DMS153 treated with DMSO at 0.1 percent for 48 hours (cell line): ENCODE measurements at regions not wholly inside any gene's neighbourhood (a gene's known extent, or its start where the extent isn't known, plus 50 kb on each side); places are given as distances from the start of the nearest gene placed in this dataset.

Experiments
- DNase-seq: peaks from one replicate; lab custom pipeline; 2025; ENCODE audit not compliant: unreplicated experiment; lab: John Stamatoyannopoulos, UW

GRCh38 chr4:144463236-144463635 is 182.7 kb upstream of the HHIP start:
- DNase-seq: no peak

DNA sequence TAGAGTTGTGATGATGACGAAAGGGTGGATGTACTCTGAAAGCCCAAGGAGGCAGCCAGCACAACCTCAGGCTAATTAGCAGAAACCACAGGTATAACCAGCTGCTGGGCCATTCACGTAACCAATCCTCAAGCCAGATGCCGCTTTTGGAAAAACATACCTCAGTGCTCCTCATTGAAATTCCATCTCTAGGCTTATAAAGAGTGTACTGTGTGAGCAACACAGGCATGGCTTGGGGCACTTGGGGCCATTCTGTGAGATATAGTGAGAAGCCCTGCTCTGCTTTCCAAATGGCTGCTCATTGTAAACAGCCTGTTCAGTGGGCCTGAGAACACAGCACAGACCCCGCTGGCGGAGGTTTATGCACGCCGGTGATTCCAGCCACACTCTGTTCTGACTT is 182.1 kb upstream of the HHIP start:
- DNase-seq: no peak

DNA sequence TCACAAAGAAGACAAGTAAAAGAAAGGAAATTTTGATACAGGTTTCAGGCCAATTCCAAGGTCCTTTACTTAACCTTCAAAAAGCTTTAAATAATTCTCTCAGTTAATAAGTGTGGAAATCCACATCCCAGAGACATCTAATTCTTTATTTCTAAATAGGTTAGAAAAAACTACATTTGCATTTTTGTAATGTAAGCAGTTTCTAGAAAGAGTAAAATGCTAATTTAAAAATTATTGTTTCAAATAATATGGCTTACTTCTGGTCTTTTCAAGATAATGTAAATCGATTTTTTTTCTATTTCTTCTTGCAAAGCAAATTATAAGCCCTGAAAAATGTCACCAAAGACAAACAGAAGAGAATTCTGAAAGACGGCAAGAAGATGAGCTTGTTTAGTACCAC is 180.4 kb upstream of the HHIP start:
- no peak for DNase-seq

- no peak for DNase-seq
Measured at GRCh38 chr4:144480068-144480467, 165.9 kb upstream of the HHIP start.

DNA sequence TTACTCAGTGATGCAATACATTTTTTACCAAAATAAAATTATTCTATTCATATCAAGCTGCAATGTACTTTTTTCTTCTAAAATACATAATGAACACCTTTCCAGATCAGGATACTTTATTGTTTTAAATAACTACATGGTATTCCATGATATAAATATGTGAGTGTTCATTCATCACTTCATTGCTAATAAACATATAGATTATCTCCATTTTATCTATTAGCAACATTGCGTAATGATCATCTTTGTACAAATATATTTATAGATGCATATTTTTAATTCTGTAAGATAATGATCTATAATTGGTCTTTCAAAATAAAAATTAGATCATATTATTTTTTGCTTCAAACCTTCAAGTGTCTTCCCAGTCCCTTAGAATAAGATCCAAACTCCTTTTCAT is 156.1 kb upstream of the HHIP start:
- no peak for DNase-seq

GRCh38 chr4:144494280-144494679 is 151.7 kb upstream of the HHIP start:
- DNase-seq: no peak

DNA sequence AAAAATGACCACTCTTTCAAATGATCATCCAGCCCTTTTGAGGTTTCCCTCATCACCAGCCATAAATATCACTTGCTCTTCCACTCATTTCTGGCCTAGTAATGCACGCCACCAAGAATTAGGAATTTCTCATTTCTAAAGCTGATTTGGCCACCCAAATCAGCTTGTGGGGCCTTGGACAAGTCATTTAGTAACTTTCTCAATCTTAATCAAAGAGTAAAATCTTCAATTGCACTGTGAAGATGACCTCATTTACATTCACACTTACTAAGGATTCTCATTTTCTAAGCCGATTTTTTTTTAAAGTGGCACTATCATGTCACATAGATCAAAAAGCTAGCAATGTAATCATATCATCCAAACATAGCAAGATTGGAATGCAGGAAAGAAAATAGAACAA is 150.0 kb upstream of the HHIP start:
- DNase-seq: no peak

- DNase-seq: no peak
Measured at GRCh38 chr4:144499777-144500176, 146.2 kb upstream of the HHIP start.

- no peak for DNase-seq
Measured at GRCh38 chr4:144501231-144501780, 144.7 kb upstream of the HHIP start.

GRCh38 chr4:144504883-144505282 is 141.1 kb upstream of the HHIP start:
- DNase-seq: no peak

GRCh38 chr4:144507311-144508101 is 138.4 kb upstream of the HHIP start:
- DNase-seq: no peak

GRCh38 chr4:144509088-144510015 is 136.6 kb upstream of the HHIP start:
- DNase-seq: no peak

DNA sequence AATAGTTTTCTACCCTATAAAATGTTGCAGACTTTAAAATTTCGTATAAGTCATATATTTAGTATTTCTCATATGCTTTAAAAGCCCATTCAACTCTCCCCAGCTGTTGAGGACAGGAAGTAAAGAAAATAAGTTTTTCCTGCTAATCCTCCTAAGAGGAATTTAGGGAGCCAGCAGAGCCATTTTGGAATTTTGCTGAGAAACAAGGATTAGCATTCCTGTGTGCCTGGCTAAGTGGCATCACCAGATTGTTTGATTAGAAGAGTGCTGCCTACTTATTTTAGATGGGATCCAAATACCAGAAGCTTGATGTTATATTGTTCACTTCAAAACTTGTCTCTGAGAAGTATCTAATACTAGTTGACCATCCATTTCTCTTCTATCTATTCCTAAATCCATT is 131.2 kb upstream of the HHIP start:
- DNase-seq: no peak

DNA sequence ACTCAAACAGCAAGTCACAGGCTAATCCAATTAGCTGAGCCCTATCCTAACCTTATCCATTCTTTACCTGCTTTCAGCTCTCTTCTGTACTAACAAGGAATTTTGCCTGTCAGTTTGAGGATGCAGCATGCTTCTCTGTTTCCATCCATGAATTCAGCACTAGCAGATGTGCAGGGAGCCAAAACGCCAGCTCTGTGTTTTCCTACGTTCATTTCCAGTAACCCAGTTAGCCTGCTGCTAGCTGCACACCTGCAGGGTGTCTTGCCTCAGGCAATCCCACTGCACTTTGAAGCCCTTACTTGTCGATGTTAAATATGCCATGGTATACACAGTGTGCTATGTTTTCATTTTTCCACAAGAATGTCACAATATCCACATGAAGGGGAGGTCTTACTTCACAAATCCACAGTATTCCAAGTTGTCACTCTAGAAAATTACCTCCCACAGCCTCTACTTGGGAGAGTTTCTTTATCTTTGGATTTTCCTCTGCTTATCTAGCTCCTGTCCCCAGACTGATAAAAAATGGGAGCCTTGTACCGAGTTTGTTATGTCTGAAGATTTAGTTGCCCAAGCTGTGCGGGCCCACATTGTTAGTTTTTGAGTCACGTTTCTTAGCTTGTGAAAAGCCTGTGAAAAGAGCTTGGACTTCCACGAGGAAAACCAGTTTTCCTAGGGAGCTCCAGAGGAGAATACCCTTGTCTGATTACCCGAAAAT is 127.6 kb upstream of the HHIP start:
- no peak for DNase-seq

GRCh38 chr4:144531841-144532240 is 114.1 kb upstream of the HHIP start:
- no peak for DNase-seq

DNA sequence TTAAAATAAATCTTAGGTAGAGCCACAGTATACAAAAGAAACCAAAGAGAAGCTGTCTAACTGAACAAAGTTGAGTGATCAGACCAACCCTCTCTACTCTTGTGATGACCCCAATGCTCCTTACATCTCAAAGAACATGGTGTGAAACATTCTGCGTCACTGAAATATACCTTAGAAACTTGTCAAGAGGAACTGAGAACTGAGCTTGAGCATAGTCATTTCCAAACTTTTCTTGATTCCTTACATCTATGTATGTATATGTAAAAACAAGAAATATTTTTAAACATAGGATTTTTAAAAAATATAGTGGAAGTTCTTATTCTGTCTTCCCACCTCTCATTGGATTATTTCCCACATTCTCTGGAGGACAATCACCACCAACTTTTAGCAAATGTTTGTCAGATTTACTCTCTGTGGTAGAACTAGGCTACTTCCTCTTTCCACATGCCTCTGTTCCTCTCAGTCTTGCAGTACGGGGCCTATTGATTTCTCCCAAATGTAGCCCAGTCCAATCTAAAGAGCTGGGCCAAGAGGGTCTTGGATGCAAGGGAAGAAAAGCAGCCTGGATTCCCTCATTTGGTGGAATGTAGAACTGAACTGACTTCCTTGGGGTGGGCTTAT is 98.2 kb upstream of the HHIP start:
- DNase-seq: no peak

DNA sequence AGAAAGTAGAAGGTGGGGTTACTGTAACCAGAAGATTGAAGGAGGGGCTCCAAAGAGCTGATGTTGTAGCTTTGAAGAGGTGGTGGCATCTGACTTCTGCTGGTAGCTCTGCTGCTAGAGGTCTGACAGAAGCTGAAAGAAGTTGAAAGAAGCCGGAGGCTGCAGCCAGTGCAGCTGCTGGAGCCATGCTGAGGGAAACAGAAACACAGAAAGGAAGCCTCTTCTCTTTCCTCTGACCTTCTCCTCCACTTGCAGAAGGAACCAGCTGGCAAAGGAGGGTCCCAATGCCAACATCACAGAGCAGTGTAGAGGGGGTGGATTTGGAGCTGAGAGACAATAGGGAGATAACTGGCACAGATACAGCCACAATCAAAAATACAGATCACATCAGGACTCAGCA is 89.3 kb upstream of the HHIP start:
- DNase-seq: no peak

GRCh38 chr4:144557404-144557803 is 88.6 kb upstream of the HHIP start:
- DNase-seq: no peak

- no peak for DNase-seq
Measured at GRCh38 chr4:144562019-144562705, 83.8 kb upstream of the HHIP start.

- no peak for DNase-seq
Measured at GRCh38 chr4:144564358-144564757, 81.6 kb upstream of the HHIP start.
